Caco-2 (cell line): ENCODE measurements at regions not wholly inside any gene's neighbourhood (a gene's known extent, or its start where the extent isn't known, plus 50 kb on each side); places are given as distances from the start of the nearest gene placed in this dataset.

Experiments used
- BruUV-seq: library from RNA; stranded (reverse); fragments of 400-500 nt; replicated peaks from 2 replicates; lab custom pipeline; 2021; lab: Mats Ljungman, UMichigan
- CTCF ChIA-PET: fragments of 300-600 bp; sonication (Branson Sonifier 250); formaldehyde crosslinking; loops from one replicate; lab custom pipeline; 2022; ENCODE audit warnings: antibody characterized with exemption; lab: Charles Lee
- POLR2A ChIA-PET: fragments of 300-600 bp; sonication (Branson Sonifier 250); formaldehyde crosslinking; loops from one replicate; lab custom pipeline; 2022; ENCODE audit warnings: antibody characterized with exemption; lab: Charles Lee
- DNase-seq, 2 experiments: peaks; one replicate each; pipeline versions ENCODE4 v3.0.0 to v3.0.0-alpha.2; 2020 to 2022
- H3K27me3 ChIP-seq: replicated peaks from 2 replicates; pipeline ENCODE4 v1.6.0; 2011; ENCODE audit warnings: low read length; ENCODE audit not compliant: control insufficient read depth, insufficient read depth
- H3K36me3 ChIP-seq: 2 replicates; pipeline ENCODE4 v1.5.1; 2011; ENCODE audit warnings: low read length; ENCODE audit not compliant: control insufficient read depth, insufficient read depth
- H3K4me1 ChIP-seq: fragments of 250-450 bp; sonication (Bioruptor Pico); 2 replicates; pipeline ENCODE4 v1.5.1; 2020; ENCODE audit warnings: mild to moderate bottlenecking
- H3K4me3 ChIP-seq: 2 replicates; pipeline ENCODE4 v1.5.1; 2011; ENCODE audit warnings: low read depth, mild to moderate bottlenecking, control low read depth, low read length
- H3K9me3 ChIP-seq: fragments of 250-450 bp; sonication (Bioruptor Pico); 2 replicates; pipeline ENCODE4 v1.5.1; 2020; ENCODE audit warnings: mild to moderate bottlenecking, moderate library complexity
- H3K27ac Mint-ChIP-seq: one replicate; pipeline ENCODE4 v1.8.0; 2022; ENCODE audit warnings: mixed read lengths; ENCODE audit not compliant: unreplicated experiment
- H3K27me3 Mint-ChIP-seq: one replicate; pipeline ENCODE4 v1.8.0; 2022; ENCODE audit warnings: mixed read lengths; ENCODE audit not compliant: insufficient read depth, unreplicated experiment
- H3K36me3 Mint-ChIP-seq: one replicate; pipeline ENCODE4 v1.8.0; 2022; ENCODE audit warnings: mild to moderate bottlenecking, mixed read lengths; ENCODE audit not compliant: insufficient read depth, unreplicated experiment
- H3K4me1 Mint-ChIP-seq: one replicate; pipeline ENCODE4 v1.8.0; 2022; ENCODE audit warnings: low read depth, mixed read lengths; ENCODE audit not compliant: unreplicated experiment
- H3K4me3 Mint-ChIP-seq: one replicate; pipeline ENCODE4 v1.8.0; 2022; ENCODE audit warnings: mild to moderate bottlenecking, moderate library complexity, mixed read lengths; ENCODE audit not compliant: unreplicated experiment
- H3K9me3 Mint-ChIP-seq: one replicate; pipeline ENCODE4 v1.8.0; 2022; ENCODE audit warnings: mixed read lengths; ENCODE audit not compliant: unreplicated experiment
- CTCF ChIP-seq, 2 experiments: fragments of 200-600 bp in 1 of 2; IDR thresholded peaks; 1 replicate in 1 of 2; 2 replicates in 1 of 2; pipeline versions ENCODE4 v1.5.1 to v1.8.0; 2011 to 2022; ENCODE audit warnings: antibody characterized with exemption in 1 of 2, control low read depth in 1 of 2, inconsistent platforms in 1 of 2, low read depth in 1 of 2, low read length in 1 of 2, mild to moderate bottlenecking in 1 of 2, moderate library complexity in 1 of 2; ENCODE audit not compliant: insufficient read depth in 1 of 2, severe bottlenecking in 1 of 2, unreplicated experiment in 1 of 2
- intact Hi-C: fragments of 100-400 bp; cut with micrococcal nuclease; formaldehyde crosslinking; loops from one replicate; pipeline ENCODE4 v1.10.0; 2022; ENCODE audit not compliant: unreplicated experiment

- H3K9me3 Mint-ChIP-seq = no peaks in the 10 kb centered on the region
- POLR2A ChIA-PET = no interaction called here
- intact Hi-C loops = loop anchor here (1.0 kb wide), 1 partner anchor 75 kb away; no protein-coding TSS in a partner anchor
- Histone ChIP-seq H3K9me3 (no peaks in the 10 kb centered on the region), H3K36me3 (no peaks in the 10 kb centered on the region), H3K27me3 (no peaks in the 10 kb centered on the region), H3K4me1 (no peaks in the 10 kb centered on the region), H3K4me3 (no peak overlapping the region)
- BruUV-seq = no TSS peak
- H3K4me1 Mint-ChIP-seq = no peaks in the 10 kb centered on the region
- no peaks in the 10 kb centered on the region for H3K36me3 Mint-ChIP-seq
- CTCF ChIA-PET = no interaction called here
- peaks cover 9% of the 10 kb centered on the region for H3K27me3 Mint-ChIP-seq
- no peak overlapping the region for H3K27ac Mint-ChIP-seq
- TF ChIP-seq CTCF (IDR thresholded peaks at IDR 0.05; ENCODE audit: insufficient read depth in 1 of 2, low read depth in 1 of 2, low read length in 1 of 2, severe bottlenecking in 1 of 2, unreplicated experiment in 1 of 2) = no peak
- DNase-seq = no peak
- no peak overlapping the region for H3K4me3 Mint-ChIP-seq
Observed at GRCh38 chr2:58796239-58796910, 555.2 kb upstream of the FANCL start.

GRCh38 chr2:58794916-58795315 is 553.8 kb upstream of the FANCL start:
- Histone ChIP-seq H3K27me3 (no peaks in the 10 kb centered on the region), H3K36me3 (no peaks in the 10 kb centered on the region), H3K4me1 (no peaks in the 10 kb centered on the region), H3K9me3 (no peaks in the 10 kb centered on the region), H3K4me3 (no peak overlapping the region)
- intact Hi-C loops = no loop called here
- ChIA-PET CTCF (no interaction called here), POLR2A (no interaction called here)
- TF ChIP-seq CTCF (IDR thresholded peaks at IDR 0.05; ENCODE audit: insufficient read depth in 1 of 2, low read depth in 1 of 2, low read length in 1 of 2, severe bottlenecking in 1 of 2, unreplicated experiment in 1 of 2) = no peak
- Mint-ChIP-seq H3K27ac (no peak overlapping the region), H3K27me3 (peaks cover 7% of the 10 kb centered on the region), H3K4me1 (no peaks in the 10 kb centered on the region), H3K4me3 (no peak overlapping the region), H3K9me3 (no peaks in the 10 kb centered on the region), H3K36me3 (no peaks in the 10 kb centered on the region)
- no peak for DNase-seq
- BruUV-seq = no TSS peak

- Mint-ChIP-seq H3K27ac (no peak overlapping the region), H3K4me1 (no peaks in the 10 kb centered on the region), H3K36me3 (no peaks in the 10 kb centered on the region), H3K4me3 (no peak overlapping the region), H3K9me3 (no peaks in the 10 kb centered on the region), H3K27me3 (peaks cover 9% of the 10 kb centered on the region)
- no peak for DNase-seq
- Histone ChIP-seq H3K36me3 (no peaks in the 10 kb centered on the region), H3K4me3 (no peak overlapping the region), H3K27me3 (no peaks in the 10 kb centered on the region), H3K9me3 (no peaks in the 10 kb centered on the region), H3K4me1 (no peaks in the 10 kb centered on the region)
- ChIA-PET CTCF (no interaction called here), POLR2A (no interaction called here)
- TF ChIP-seq CTCF (IDR thresholded peaks at IDR 0.05; ENCODE audit: insufficient read depth in 1 of 2, low read depth in 1 of 2, low read length in 1 of 2, severe bottlenecking in 1 of 2, unreplicated experiment in 1 of 2) = no peak
- intact Hi-C loops = no loop called here
- BruUV-seq = no TSS peak
Observed at GRCh38 chr2:58794103-58794502, 553.0 kb upstream of the FANCL start.
